CD4-positive, alpha-beta memory T cell (primary cell): ENCODE measurements at regions not wholly inside any gene's neighbourhood (a gene's known extent, or its start where the extent isn't known, plus 50 kb on each side); places are given as distances from the start of the nearest gene placed in this dataset.
"Not testable (repeated sequence)": the region's sequence is repeated elsewhere in the genome, so short reads cannot be mapped to it uniquely, and the experiment has no call there.

Experiments
- CTCF ChIA-PET: fragments of 350-600 bp; sonication (Branson Sonifier 250); formaldehyde crosslinking; loops from one replicate; lab custom pipeline; 2021; ENCODE audit warnings: inconsistent platforms; ENCODE audit not compliant: partially characterized antibody; lab: Charles Lee
- POLR2A ChIA-PET: fragments of 350-600 bp; sonication (Branson Sonifier 250); formaldehyde crosslinking; loops from one replicate; lab custom pipeline; 2021; ENCODE audit not compliant: partially characterized antibody; lab: Charles Lee
- DNase-seq, 5 donors: peaks; one replicate each; pipeline versions ENCODE4 v3.0.0 to v3.0.0-alpha.2; 2020 to 2022; ENCODE audit warnings: mixed read lengths in 1 of 5
- H3K27ac ChIP-seq: one replicate; pipeline ENCODE4 v1.7.0; 2013; ENCODE audit warnings: low read depth, low read length
- H3K27me3 ChIP-seq: 2 replicates; pipeline ENCODE4 v1.7.0; 2013; ENCODE audit warnings: mild to moderate bottlenecking, low read length, moderate library complexity; ENCODE audit not compliant: insufficient read depth
- H3K36me3 ChIP-seq: 2 replicates; pipeline ENCODE4 v1.7.0; 2013; ENCODE audit warnings: mild to moderate bottlenecking, low read length, moderate library complexity; ENCODE audit not compliant: insufficient read depth
- H3K4me1 ChIP-seq: 2 replicates; pipeline ENCODE4 v1.7.0; 2013; ENCODE audit warnings: mild to moderate bottlenecking, low read length, moderate library complexity; ENCODE audit not compliant: insufficient read depth
- H3K4me3 ChIP-seq, 2 donors: one replicate each; pipeline ENCODE4 v1.7.0; 2013; ENCODE audit warnings: low read length in 2 of 2, mild to moderate bottlenecking in 1 of 2
- H3K9me3 ChIP-seq, 2 donors: one replicate each; pipeline ENCODE4 v1.7.0; 2013; ENCODE audit warnings: low read length in 2 of 2, control low read depth in 1 of 2; ENCODE audit not compliant: control insufficient read depth in 1 of 2
- H3K27ac Mint-ChIP-seq, 7 donors: one replicate each; pipeline ENCODE4 v1.8.0; 2020 to 2021; ENCODE audit warnings: mixed read lengths in 7 of 7, mild to moderate bottlenecking in 6 of 7, inconsistent platforms in 3 of 7, moderate library complexity in 3 of 7
- H3K27me3 Mint-ChIP-seq, 2 donors: one replicate each; pipeline ENCODE4 v1.8.0; 2020 to 2021; ENCODE audit warnings: mixed read lengths in 2 of 2
- H3K36me3 Mint-ChIP-seq, 2 donors: one replicate each; pipeline ENCODE4 v1.8.0; 2020 to 2021; ENCODE audit warnings: mixed read lengths in 2 of 2, inconsistent platforms in 1 of 2, mild to moderate bottlenecking in 1 of 2
- H3K4me1 Mint-ChIP-seq, 4 donors: one replicate each; pipeline ENCODE4 v1.8.0; 2020 to 2021; ENCODE audit warnings: mixed read lengths in 4 of 4, mild to moderate bottlenecking in 1 of 4
- H3K4me3 Mint-ChIP-seq, 8 donors: one replicate each; pipeline ENCODE4 v1.8.0; 2020 to 2021; ENCODE audit warnings: mixed read lengths in 8 of 8, mild to moderate bottlenecking in 7 of 8, moderate library complexity in 6 of 8, inconsistent platforms in 3 of 8
- H3K9me3 Mint-ChIP-seq, 8 donors: one replicate each; pipeline ENCODE4 v1.8.0; 2020 to 2021; ENCODE audit warnings: mixed read lengths in 8 of 8, mild to moderate bottlenecking in 5 of 8, inconsistent platforms in 3 of 8, moderate library complexity in 1 of 8
- intact Hi-C: fragments of 100-400 bp; cut with micrococcal nuclease; formaldehyde crosslinking; loops from one replicate; pipeline ENCODE4 v1.15.1; 2023

DNA sequence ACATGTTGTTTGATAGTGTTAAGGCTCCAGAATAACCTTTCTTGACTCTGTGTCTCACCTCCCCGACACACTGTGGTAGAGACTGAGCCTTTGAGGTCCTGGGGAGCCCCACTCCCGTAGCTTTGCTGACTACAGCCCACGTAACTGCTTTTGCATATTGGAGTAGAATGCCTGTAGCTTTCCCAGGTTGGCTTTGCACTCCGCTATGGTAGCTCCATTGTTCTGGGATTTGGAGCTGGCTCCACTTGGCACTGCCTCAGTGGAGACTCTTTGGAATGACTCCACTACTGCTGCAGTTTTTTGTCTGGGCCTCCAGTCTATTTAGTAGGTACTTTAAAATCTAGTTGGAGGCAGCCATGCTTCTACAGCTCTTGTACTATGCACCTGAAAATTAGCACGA is 56.2 kb upstream of the ANXA1 start:
- Mint-ChIP-seq H3K9me3 (no peaks in the 10 kb centered on the region), H3K4me1 (peaks cover 2 to 5% (median 4%) of the 10 kb centered on the region in 4 donors), H3K36me3 (no peaks in the 10 kb centered on the region), H3K27me3 (peaks cover 3 to 4% of the 10 kb centered on the region in 2 donors), H3K4me3 (peak overlapping the region in 1 of 8 donors; percentile 9), H3K27ac (no peak overlapping the region)
- no peaks in the 10 kb centered on the region for H3K9me3 ChIP-seq
- H3K27me3 ChIP-seq = no peaks in the 10 kb centered on the region
- no peak overlapping the region for H3K27ac ChIP-seq
- no peak for DNase-seq
- peaks cover 10% of the 10 kb centered on the region for H3K4me1 ChIP-seq
- no peaks in the 10 kb centered on the region for H3K36me3 ChIP-seq
- no peak overlapping the region for H3K4me3 ChIP-seq
- ChIA-PET POLR2A (no interaction called here), CTCF (interaction anchor here (1.3 to 5.1 kb wide), 3 partner anchors 12 to 106 kb away, joined by 4 to 21 read pairs (median 14); no protein-coding TSS in a partner anchor)
- intact Hi-C loops = no loop called here

DNA sequence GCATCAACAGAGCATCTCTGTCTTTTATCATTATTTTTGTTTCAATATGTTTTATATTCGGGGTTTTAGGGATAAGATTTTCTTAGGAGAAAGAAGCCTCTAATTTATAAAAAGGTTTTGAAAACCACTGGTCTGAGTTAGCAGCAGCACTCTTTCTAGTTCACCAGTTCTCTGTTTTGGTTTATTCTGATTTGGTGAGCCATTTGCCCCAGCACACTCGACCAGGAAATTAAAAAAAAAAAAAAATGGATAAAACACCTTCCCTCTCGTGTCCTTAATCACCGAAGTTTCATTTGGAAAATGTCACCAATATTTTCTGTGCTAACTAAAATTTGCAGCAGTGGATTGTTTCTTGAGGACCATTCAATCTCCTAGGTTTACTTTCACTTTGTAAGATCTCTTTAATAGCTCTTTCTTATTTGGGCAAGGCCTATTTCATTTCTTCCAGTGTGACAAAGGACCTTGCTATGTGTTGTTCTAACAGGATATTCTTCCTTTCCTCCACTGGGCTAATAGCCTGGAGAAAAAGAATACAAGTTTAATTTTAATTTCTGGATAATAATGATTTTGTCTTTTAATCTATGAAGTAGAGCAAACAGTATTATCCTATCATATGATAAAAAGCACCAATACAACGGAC is 57.8 kb upstream of the ANXA1 start:
- intact Hi-C loops = no loop called here
- H3K4me3 ChIP-seq = peak overlapping the region in 1 of 2 donors; percentile 39
- ChIA-PET CTCF (interaction anchor here (1.7 to 4.4 kb wide), 2 partner anchors 12 kb away, joined by 3 to 14 read pairs; no protein-coding TSS in a partner anchor), POLR2A (interaction anchor here (0.6 kb wide), 1 partner anchor 789 kb away, joined by 4 read pairs; no protein-coding TSS in a partner anchor)
- H3K27ac Mint-ChIP-seq = no peak overlapping the region
- peak overlapping the region in 7 of 8 donors; percentile 39 to 84 (median 68) for H3K4me3 Mint-ChIP-seq
- no peak for DNase-seq
- H3K27me3 Mint-ChIP-seq = peaks cover 0 to 3% of the 10 kb centered on the region in 2 donors
- peaks cover 10% of the 10 kb centered on the region for H3K4me1 ChIP-seq
- H3K27me3 ChIP-seq = no peaks in the 10 kb centered on the region
- H3K27ac ChIP-seq = no peak overlapping the region
- no peaks in the 10 kb centered on the region for H3K9me3 Mint-ChIP-seq
- no peaks in the 10 kb centered on the region for H3K9me3 ChIP-seq
- no peaks in the 10 kb centered on the region for H3K36me3 Mint-ChIP-seq
- H3K36me3 ChIP-seq = no peaks in the 10 kb centered on the region
- H3K4me1 Mint-ChIP-seq = peaks cover 2 to 5% (median 4%) of the 10 kb centered on the region in 4 donors

DNA sequence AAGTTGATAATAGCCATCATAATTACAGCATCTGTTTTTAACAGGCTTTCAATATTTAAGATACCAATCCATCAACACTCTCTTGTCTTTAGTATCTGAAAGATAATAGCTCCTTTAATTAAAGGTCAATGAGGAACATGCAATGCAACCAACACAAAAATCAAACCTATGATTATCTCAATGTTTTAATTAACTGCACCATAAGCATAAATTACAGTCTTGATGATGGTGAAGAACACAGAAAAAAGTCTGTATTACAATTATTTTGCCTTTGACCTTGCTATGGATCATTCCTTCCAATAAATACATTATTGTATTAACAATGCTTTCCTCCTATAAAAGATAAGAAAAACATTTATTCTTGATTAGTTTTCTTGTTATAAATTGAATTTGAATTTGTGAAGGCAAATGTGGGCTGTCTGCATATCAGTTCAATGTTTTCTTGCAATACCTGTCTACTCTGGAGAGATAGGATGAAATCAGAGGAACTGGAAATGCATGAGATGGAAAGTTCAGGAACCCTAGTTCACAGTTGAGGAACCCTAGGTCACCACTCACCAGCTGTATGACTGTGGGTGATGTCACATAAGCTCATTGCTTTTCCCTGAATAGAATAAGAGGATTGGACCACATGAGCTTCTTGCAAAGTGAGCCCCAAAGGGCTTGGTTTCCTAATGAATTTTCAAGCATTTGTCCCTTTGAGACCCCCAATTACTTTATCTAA is 58.5 kb upstream of the ANXA1 start:
- peaks cover 0 to 3% of the 10 kb centered on the region in 2 donors for H3K27me3 Mint-ChIP-seq
- ChIA-PET CTCF (interaction anchor here (1.7 to 4.4 kb wide), 2 partner anchors 11 to 13 kb away, joined by 3 to 14 read pairs; no protein-coding TSS in a partner anchor), POLR2A (no interaction called here)
- no peaks in the 10 kb centered on the region for H3K9me3 Mint-ChIP-seq
- no peak overlapping the region for H3K4me3 Mint-ChIP-seq
- H3K4me1 Mint-ChIP-seq = peaks cover 2 to 5% (median 4%) of the 10 kb centered on the region in 4 donors
- H3K36me3 ChIP-seq = no peaks in the 10 kb centered on the region
- no peak overlapping the region for H3K27ac ChIP-seq
- no peak overlapping the region for H3K4me3 ChIP-seq
- H3K36me3 Mint-ChIP-seq = no peaks in the 10 kb centered on the region
- H3K27ac Mint-ChIP-seq = no peak overlapping the region
- peaks cover 10% of the 10 kb centered on the region for H3K4me1 ChIP-seq
- H3K9me3 ChIP-seq = no peaks in the 10 kb centered on the region
- no peaks in the 10 kb centered on the region for H3K27me3 ChIP-seq
- intact Hi-C loops = no loop called here
- DNase-seq = no peak

DNA sequence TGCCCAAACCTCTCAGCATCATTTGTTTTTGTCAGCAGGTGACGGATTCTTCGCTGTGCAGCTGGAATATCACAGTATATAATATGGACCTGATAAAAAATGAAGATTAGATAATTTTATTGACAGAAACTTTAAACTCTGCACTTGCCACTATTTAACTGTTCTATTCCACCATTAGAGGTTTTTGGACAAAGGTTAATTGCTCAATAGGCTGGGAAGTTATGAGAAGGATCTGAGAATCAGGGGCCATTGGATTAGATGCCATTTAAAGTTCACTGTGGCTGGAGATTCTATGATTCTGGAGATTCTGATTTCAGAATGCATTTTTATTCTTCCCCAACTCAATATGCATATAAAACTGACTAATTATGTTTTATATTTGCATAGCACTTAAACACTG is 59.8 kb upstream of the ANXA1 start:
- POLR2A ChIA-PET = no interaction called here

DNA sequence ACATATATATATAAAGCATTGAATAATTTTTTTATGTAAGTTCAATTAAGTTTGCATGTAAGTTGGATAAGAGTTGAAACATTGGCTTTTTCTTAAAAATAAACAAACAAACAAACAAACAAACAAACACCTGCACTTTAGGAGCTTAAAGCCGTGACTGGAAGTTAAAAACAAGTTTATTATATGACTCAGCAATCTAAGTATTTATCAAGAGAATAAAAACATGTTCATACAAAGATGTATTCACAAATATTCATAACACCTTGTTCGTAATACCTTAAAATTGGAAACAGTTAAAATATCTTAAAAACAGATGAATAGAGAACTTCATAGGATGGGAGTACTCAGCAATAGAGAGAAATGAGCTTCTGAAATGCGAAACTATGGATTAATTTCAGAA is 61.5 kb upstream of the ANXA1 start:
- POLR2A ChIA-PET = no interaction called here
- peaks cover 2 to 5% (median 4%) of the 10 kb centered on the region in 4 donors for H3K4me1 Mint-ChIP-seq
- no peaks in the 10 kb centered on the region for H3K36me3 Mint-ChIP-seq
- Histone ChIP-seq H3K36me3 (no peaks in the 10 kb centered on the region), H3K27me3 (no peaks in the 10 kb centered on the region), H3K27ac (no peak overlapping the region), H3K4me1 (peaks cover 10% of the 10 kb centered on the region), H3K9me3 (no peaks in the 10 kb centered on the region), H3K4me3 (no peak overlapping the region)
- H3K27ac Mint-ChIP-seq = no peak overlapping the region
- peaks cover 3 to 5% of the 10 kb centered on the region in 2 donors for H3K27me3 Mint-ChIP-seq
- H3K4me3 Mint-ChIP-seq = no peak overlapping the region
- CTCF ChIA-PET = interaction anchor here (2.4 to 2.6 kb wide), 2 partner anchors 10 to 17 kb away, joined by 6 to 7 read pairs; no protein-coding TSS in a partner anchor
- intact Hi-C loops = no loop called here
- DNase-seq = no peak
- no peaks in the 10 kb centered on the region for H3K9me3 Mint-ChIP-seq

More for the DNA sequence above, 59.8 kb upstream of the ANXA1 start:
- H3K4me3 ChIP-seq = no peak overlapping the region
- DNase-seq = no peak
- H3K9me3 Mint-ChIP-seq = no peaks in the 10 kb centered on the region
- H3K36me3 ChIP-seq = no peaks in the 10 kb centered on the region
- no peak overlapping the region for H3K4me3 Mint-ChIP-seq
- H3K36me3 Mint-ChIP-seq = no peaks in the 10 kb centered on the region
- peaks cover 10% of the 10 kb centered on the region for H3K4me1 ChIP-seq
- peaks cover 0 to 3% of the 10 kb centered on the region in 2 donors for H3K27me3 Mint-ChIP-seq
- intact Hi-C loops = no loop called here
- no peak overlapping the region for H3K27ac Mint-ChIP-seq
- no peaks in the 10 kb centered on the region for H3K27me3 ChIP-seq
- H3K27ac ChIP-seq = no peak overlapping the region
- H3K9me3 ChIP-seq = no peaks in the 10 kb centered on the region
- H3K4me1 Mint-ChIP-seq = peaks cover 2 to 5% (median 4%) of the 10 kb centered on the region in 4 donors
- CTCF ChIA-PET = no interaction called here

DNA sequence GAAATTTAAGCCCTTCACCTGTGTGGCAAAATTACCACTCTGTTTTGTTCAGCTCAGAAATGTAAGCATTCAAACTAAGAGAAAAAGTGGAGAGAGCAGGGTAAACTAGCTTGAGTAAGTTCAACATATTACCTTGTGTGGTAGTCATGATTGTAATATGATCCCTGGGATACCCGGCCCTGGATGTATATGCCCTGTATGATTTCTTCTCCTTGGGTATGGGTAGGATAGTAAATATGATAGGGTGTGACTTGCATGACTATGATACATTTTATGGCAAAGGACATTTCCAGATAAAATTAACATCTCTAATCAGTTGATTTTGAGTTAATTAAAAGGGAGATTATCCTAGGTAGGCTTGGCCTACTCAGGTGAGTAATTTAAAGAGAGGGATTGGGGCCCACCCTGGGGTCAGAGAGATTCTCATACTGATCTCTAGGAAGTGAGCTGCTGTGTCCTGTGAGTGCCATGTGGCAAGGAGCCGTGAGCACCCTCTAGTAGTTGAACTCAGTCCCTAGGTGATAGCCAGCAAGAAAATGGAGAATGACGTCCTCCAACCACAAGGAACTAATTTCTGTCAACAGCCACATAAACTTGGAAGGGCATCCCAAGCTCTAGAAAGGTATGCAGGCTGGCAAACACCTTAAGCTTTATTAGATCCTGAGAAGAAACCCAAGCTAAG is 62.2 kb upstream of the ANXA1 start:
- H3K36me3 Mint-ChIP-seq = no peaks in the 10 kb centered on the region

DNA sequence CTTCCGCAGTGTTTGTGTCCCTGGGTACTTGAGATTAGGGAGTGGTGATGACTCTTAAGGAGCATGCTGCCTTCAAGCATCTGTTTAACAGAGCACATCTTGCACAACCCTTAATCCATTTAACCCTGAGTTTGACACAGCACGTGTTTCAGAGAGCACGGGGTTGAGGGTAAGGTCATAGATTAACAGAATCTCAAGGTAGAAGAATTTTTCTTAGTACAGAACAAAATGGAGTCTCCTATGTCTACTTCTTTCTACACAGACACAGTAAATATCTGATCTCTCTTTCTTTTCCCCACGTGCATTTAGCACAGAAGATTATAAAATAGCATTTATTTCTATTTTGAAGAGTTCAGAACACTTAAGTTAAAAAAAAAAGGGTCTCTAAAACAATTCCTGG is 63.8 kb upstream of the ANXA1 start:
- H3K4me1 ChIP-seq, H3K27me3 ChIP-seq, intact Hi-C loops, H3K36me3 Mint-ChIP-seq, H3K4me3 Mint-ChIP-seq, H3K9me3 Mint-ChIP-seq, CTCF ChIA-PET, H3K36me3 ChIP-seq, H3K27ac ChIP-seq, H3K4me3 ChIP-seq, H3K27me3 Mint-ChIP-seq, POLR2A ChIA-PET, H3K27ac Mint-ChIP-seq, H3K4me1 Mint-ChIP-seq, DNase-seq, H3K9me3 ChIP-seq: not testable (repeated sequence)

More for the DNA sequence above, 62.2 kb upstream of the ANXA1 start:
- intact Hi-C loops = no loop called here
- Mint-ChIP-seq H3K4me3 (no peak overlapping the region), H3K4me1 (peaks cover 2 to 5% (median 4%) of the 10 kb centered on the region in 4 donors), H3K9me3 (no peaks in the 10 kb centered on the region), H3K27me3 (peaks cover 3 to 5% of the 10 kb centered on the region in 2 donors), H3K27ac (no peak overlapping the region)
- POLR2A ChIA-PET = no interaction called here
- CTCF ChIA-PET = interaction anchor here (2.4 to 2.6 kb wide), 2 partner anchors 9 to 18 kb away, joined by 6 to 7 read pairs; no protein-coding TSS in a partner anchor
- H3K9me3 ChIP-seq = no peaks in the 10 kb centered on the region
- H3K36me3 ChIP-seq = no peaks in the 10 kb centered on the region
- peaks cover 10% of the 10 kb centered on the region for H3K4me1 ChIP-seq
- H3K4me3 ChIP-seq = no peak overlapping the region
- no peak overlapping the region for H3K27ac ChIP-seq
- no peaks in the 10 kb centered on the region for H3K27me3 ChIP-seq
- DNase-seq = no peak
